Left lobe of liver (tissue), 2 donors: ENCODE measurements at regions not wholly inside any gene's neighbourhood (a gene's known extent, or its start where the extent isn't known, plus 50 kb on each side); places are given as distances from the start of the nearest gene placed in this dataset.
"Not testable (repeated sequence)": the region's sequence is repeated elsewhere in the genome, so short reads cannot be mapped to it uniquely, and the experiment has no call there.

Experiments used
- ATAC-seq: fragments of 200-7000 bp; cut with Tn5 transposase; one replicate; pipeline ENCODE4 v1.9.1; 2020; ENCODE audit warnings: mild to moderate bottlenecking, moderate library complexity
- DNase-seq: peaks from one replicate; pipeline ENCODE4 v3.0.0-alpha.2; 2020; ENCODE audit warnings: low spot score
- donor health status: DM: no; HTN: no; CAD: no; lungs with moderate emphysema.
- donor health status: DM: no; HTN: yes; CAD: no.

DNA sequence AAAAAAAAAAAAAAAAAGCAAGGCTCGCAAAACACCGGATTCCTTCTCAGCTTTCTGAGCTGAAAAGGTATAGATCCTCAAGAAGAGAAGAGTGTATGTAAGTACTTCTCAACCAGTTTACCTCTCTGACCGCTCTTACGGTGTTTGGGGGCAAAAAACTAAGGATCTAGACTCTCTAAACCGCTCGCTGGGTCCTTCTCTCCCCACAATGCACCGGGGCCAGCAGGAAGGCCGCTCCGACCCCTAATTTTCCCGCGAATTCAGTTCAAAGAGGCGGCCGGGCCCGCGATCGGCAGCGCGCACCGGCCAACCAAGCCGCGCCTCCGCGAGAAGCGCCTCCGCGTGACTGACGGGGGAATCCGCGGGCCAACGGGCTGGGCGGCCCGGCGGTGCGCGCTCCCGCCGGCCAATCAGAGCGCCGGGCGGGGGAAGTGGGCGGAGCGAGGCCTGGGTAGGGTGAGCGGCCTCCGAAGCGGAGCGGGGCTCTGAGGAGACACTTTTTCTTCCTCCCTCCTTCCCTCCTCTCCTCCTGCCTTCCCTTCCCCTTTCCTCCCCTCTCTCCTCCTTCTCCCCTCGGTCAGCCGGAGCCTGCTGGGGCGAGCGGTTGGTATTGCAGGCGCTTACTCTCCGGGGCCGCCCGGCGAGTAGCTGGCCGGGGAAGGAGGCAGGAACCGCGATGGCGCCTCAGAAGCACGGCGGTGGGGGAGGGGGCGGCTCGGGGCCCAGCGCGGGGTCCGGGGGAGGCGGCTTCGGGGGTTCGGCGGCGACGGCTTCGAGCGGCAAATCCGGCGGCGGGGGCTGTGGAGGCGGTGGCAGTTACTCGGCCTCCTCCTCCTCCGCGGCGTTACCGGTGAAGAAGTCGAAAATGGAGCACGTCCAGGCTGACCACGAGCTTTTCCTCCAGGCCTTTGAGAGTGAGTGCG lies 93.0 kb downstream of the CRLF3 start:
- peak; percentile 97 for ATAC-seq
- DNase-seq = peak; percentile 82

DNA sequence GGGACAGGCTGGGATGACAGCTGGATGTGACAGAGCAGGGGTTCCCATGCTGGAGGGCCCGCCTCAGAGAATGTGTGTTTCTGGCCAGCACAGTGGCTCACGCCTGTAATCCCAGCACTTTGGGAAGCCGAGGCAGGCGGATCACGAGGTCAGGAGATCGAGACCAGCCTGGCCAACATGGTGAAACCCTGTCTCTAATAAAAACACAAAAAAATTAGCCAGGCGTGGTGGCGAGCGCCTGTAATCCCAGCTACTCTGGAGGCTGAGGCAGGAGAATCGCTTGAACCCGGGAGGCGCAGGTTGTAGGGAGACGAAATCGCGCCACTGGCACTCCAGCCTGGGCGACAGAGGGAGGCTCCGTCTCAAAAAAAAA lies 93.7 kb downstream of the CRLF3 start:
- ATAC-seq = peak; percentile 1
- DNase-seq = peak; percentile 42

- DNase-seq = peak; percentile 41
- ATAC-seq = not testable (repeated sequence)
Observed at GRCh38 chr17:30730171-30730836, 94.2 kb downstream of the CRLF3 start.

GRCh38 chr17:30729471-30730170 lies 94.9 kb downstream of the CRLF3 start:
- ATAC-seq = not testable (repeated sequence)
- peak; percentile 26 for DNase-seq

DNA sequence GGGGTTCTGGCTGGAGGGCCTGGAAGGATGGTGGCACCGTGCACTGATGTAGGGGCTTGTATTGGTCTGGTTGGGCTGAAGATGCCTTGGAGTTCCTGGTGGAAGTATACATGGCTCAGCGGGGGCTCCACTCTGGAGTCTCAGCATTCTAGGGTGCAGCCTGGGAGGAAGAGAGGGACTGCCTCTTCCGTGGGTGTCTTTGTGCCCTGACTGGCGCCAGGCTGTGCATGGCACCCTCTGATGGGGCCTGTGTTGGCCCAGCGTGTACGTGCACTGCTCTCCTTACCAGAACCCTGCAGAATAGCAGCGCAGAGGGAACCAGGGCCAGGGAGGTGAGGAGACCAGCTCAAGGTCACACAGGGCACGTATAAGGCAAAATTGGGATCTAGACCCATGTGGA lies 97.0 kb downstream of the CRLF3 start:
- peak; percentile 41 for DNase-seq

DNA sequence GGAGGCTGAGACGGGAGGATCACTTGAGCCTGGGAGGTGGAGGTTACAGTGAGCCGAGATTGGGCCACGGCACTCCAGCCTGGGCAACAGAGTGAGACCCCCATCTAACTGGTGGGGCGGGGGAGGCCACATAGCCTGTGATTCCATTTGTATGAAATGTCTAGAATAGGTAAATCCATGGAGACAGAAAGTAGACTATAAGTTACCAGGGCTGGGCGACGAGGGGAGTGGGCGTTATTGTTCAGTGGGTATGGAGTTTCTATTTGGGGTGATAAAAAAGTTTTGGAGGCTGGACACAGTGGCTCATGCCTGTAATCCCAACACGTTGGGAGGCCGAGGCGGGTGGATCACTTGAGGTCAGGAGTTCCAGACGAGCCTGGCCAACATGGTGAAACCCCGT lies 97.8 kb downstream of the CRLF3 start:
- DNase-seq = peak; percentile 18
- ATAC-seq = not testable (repeated sequence)

More for the DNA sequence above, 97.0 kb downstream of the CRLF3 start:
- ATAC-seq = not testable (repeated sequence)

DNA sequence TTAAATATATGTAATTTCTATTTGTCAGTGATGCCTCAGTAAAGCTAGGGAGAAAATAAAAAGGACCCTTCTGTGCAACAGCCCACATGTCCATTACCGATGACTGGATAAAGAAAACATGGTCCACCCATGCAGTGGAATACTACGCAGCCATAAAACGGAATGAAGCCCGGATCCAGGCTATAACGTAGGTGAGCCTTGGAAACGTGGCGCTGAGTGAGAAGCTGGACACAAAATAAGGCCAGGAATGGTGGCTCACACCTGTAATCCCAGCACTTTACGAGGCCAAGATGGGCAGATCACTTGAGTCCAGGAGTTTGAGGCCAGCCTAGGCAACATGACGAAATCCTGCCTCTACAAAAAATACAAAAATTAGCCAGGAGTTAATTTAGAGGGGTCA lies 98.2 kb downstream of the CRLF3 start:
- not testable (repeated sequence) for ATAC-seq

DNA sequence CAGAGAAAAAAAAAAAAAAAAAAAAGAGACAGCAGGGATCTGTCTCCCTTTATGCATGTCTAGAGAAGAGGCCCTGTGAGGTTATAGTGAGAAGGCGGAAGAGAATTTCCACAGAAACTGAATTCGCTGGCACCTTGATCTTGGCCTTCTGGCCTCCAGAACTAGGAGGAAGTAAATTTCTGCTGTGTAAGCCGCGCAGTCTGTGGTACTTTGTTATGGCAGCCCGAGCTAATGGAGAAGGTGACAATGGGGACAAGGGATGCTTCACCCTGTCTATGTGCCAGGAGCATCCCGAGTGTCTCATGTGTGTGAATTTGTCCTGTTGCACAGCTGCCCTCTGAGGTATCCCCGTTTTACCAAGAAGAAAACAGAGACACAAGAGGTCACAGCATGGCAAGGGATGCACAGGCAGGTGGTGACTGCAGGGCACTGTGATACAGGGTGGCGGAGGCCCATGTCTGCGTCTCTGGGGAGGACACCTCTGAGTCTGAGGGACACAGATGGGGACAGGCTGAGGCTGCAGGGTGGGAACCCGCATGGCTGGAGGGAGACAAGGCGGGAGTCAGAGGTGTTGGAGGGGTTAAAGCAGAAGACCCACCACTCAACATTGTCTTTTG lies 100.3 kb downstream of the CRLF3 start:
- not testable (repeated sequence) for ATAC-seq

More for the DNA sequence above, 98.2 kb downstream of the CRLF3 start:
- DNase-seq = peak; percentile 10

DNA sequence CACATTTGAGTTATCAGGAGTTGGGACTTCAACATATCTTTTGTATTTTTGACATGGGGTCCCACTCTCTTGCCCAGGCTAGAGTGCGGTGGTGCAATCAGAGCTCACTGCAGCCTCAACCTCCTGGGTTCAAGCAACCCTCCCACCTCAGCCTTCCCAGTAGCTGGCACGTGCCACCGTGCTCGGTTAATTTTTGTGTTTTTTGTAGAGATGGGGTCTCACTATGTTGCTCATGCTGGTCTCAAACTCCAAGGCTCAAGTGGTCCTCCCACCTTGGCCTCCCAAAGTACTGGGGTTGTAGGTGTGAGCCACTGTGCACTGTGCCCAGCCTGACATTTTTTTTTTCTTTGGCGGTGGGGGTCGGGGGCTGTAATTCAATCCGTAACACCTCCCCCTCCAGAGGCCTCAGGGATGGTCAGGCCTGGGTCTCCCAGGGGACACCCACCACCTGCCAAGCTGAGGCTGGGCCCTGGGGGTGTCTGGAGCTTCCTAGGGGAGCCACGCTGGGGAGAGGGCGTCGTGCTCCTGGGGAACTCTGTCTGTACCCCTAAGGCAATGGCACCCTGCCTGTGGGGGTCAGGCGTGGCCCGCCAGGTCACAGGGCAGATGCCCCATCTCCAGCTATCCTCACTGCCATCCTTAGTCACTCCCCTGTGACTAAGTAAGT lies 102.2 kb downstream of the CRLF3 start:
- DNase-seq = peak; percentile 41
- ATAC-seq = not testable (repeated sequence)

More for the DNA sequence above, 100.3 kb downstream of the CRLF3 start:
- DNase-seq = peak; percentile 39

DNA sequence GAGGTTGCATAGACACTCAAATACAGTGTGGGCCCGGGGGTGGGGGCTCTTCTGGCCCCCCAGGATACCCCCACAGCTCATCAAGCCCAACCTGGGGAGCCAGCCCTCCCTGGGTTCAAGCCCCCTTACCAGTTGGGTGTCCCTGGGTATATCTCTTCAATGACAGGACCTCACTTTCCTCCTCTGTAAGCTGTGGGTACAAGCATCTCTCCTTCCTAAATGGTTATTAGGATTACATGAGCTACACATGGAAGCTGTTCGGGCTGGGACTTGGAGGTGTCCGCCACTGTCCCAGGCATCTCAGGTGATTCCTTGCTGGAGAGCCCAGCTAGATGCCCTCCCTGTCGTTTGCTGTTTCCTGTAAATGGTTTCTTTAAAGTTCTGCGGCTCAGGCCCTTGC lies 103.5 kb downstream of the CRLF3 start:
- DNase-seq = peak; percentile 18
- ATAC-seq = not testable (repeated sequence)

DNA sequence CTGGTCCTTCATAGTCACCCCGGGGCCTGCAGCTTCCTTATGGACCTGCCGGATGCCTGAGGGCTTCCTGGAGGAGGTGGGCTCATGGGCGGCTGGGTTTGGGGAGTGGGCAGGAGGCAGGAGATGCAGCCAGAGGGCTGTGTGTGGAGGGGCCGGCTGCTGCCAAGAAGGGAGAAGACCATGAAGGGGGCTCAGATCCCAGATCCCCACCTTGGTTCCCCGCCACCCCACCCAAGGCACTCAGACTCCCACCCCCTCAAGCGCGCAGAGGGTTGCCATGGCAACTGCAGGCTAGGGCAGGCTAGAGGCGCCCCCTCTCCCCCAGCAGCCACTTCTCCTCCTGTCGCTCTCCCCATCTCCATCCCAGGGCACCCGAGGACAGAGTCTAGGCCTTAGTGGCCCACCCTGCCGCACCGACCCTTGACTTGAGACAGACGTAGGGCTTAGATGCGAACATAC lies 104.5 kb downstream of the CRLF3 start:
- DNase-seq (peak; percentile 36), ATAC-seq (no peak)

GRCh38 chr17:30719131-30719973 lies 105.1 kb downstream of the CRLF3 start:
- ATAC-seq = peak; percentile 73
- peak; percentile 52 for DNase-seq

- not testable (repeated sequence) for ATAC-seq
- DNase-seq = peak; percentile 33
Observed at GRCh38 chr17:30718691-30719090, 105.8 kb downstream of the CRLF3 start.

- not testable (repeated sequence) for ATAC-seq, DNase-seq
Observed at GRCh38 chr17:30718099-30718447, 106.4 kb downstream of the CRLF3 start.

GRCh38 chr17:30717291-30718098 lies 107.0 kb downstream of the CRLF3 start:
- no peak for DNase-seq
- ATAC-seq = no peak

GRCh38 chr17:30716461-30717290 lies 107.8 kb downstream of the CRLF3 start:
- ATAC-seq (no peak), DNase-seq (no peak)

- ATAC-seq = peak; percentile 46
Observed at GRCh38 chr17:30714825-30715622, 109.5 kb downstream of the CRLF3 start.

More at GRCh38 chr17:30714825-30715622, 109.5 kb downstream of the CRLF3 start:
- not testable (repeated sequence) for DNase-seq
